Neural progenitor cell (in vitro differentiated cells): ENCODE measurements at regions not wholly inside any gene's neighbourhood (a gene's known extent, or its start where the extent isn't known, plus 50 kb on each side); places are given as distances from the start of the nearest gene placed in this dataset.

Source experiments
- CTCF ChIP-seq: fragments of 200-600 bp; sonication (generic); IDR thresholded peaks from 2 replicates; pipeline ENCODE4 v1.5.1; 2017; ENCODE audit warnings: antibody characterized with exemption, mild to moderate bottlenecking
- EZH2 ChIP-seq: fragments of 200-600 bp; sonication (generic); IDR thresholded peaks from 2 replicates; pipeline ENCODE4 v1.6.1; 2017; ENCODE audit warnings: antibody characterized with exemption, mild to moderate bottlenecking, moderate library complexity
- EZH2phosphoT487 ChIP-seq: fragments of 200-600 bp; sonication (generic); IDR thresholded peaks from 2 replicates; pipeline ENCODE4 v1.6.1; 2017; ENCODE audit warnings: antibody characterized with exemption

- no peak for TF ChIP-seq CTCF
- no peak for TF ChIP-seq EZH2
- TF ChIP-seq EZH2phosphoT487, result no peak
These were observed 232.4 kb downstream of the DOK5 start for GRCh38 chr20:54707801-54708200.
